ENCODE measurements at regions not wholly inside any gene's neighbourhood (a gene's known extent, or its start where the extent isn't known, plus 50 kb on each side); places are given as distances from the start of the nearest gene placed in this dataset.

DNA sequence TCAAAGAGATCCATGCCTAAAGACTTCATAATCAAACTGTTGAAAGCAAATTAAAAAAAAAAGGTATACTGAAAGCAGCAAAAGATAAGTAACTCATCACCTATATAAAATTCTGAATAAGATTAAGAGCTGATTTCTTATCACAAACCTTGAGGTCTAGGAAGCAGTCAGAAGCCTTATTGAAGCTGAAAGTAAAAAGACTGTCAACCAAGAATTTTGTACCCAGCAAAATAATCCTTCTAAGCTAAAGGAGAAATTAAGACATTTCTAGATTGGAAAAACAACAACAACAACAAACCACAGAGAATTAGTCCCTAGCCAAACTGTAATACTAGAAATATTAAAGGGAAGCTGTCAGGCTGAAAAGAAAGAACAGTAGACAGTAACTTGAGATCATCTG, 622.9 kb downstream of the PCDH7 start:
- DNase-seq (ENCODE audit: low read depth in 2 of 2), result peak in 1 of 2 donors; percentile 26
- H2AFZ ChIP-seq (ENCODE audit: low read length), result no peak overlapping the region
- H3K27ac ChIP-seq (ENCODE audit: insufficient read depth, low read length), result no peak overlapping the region

DNA sequence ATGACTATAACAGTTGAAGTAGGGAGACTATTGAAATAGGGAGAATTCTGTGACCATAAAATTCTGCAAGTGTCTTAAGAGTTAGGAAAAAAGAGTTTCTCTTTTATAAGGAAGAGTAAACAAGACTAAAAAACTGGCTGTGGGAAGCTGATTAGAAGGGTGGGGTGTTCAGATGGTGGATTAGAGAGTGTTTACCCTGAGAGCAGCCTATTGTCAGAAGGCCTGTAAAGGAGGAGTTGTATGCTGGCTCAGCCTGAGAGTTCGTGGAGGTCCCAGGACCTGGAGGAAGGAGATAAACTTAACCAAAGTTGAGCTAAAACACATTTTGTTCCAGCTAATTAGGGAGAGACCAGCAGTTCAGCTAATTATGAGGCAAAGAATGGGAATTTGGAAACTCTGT, 629.7 kb downstream of the PCDH7 start:
- Histone ChIP-seq H3K27ac (ENCODE audit: insufficient read depth, low read length) (no peak overlapping the region), H3K27me3 (ENCODE audit: control insufficient read depth, insufficient read depth, low read length) (no peaks in the 10 kb centered on the region), H4K20me1 (ENCODE audit: control insufficient read depth, extremely low read depth, insufficient read depth, low read length) (no peaks in the 10 kb centered on the region), H3K4me2 (ENCODE audit: extremely low read depth, insufficient read depth, low read length) (no peak overlapping the region), H3K9me3 (ENCODE audit: control insufficient read depth, insufficient read depth, low read depth, low read length) (no peaks in the 10 kb centered on the region), H2AFZ (ENCODE audit: low read length) (no peak overlapping the region), H3K36me3 (ENCODE audit: control insufficient read depth, insufficient read depth, low read length) (no peaks in the 10 kb centered on the region), H3K4me1 (ENCODE audit: control insufficient read depth, extremely low read depth, insufficient read depth, low read length) (no peaks in the 10 kb centered on the region), H3K79me2 (ENCODE audit: control insufficient read depth, insufficient read depth, low read length) (no peaks in the 10 kb centered on the region), H3K4me3 (replicated peaks in 1 of 4; ENCODE audit: control extremely low read depth in 1 of 4, insufficient read depth in 1 of 4, low read depth in 3 of 4, low read length in 4 of 4) (no peak overlapping the region), H3K9ac (ENCODE audit: insufficient read depth, low read length) (no peak overlapping the region)
- no peak for TF ChIP-seq EZH2 (IDR thresholded peaks at IDR 0.05; ENCODE audit: low read length, missing control alignments)
- TF ChIP-seq, protein P1, sequence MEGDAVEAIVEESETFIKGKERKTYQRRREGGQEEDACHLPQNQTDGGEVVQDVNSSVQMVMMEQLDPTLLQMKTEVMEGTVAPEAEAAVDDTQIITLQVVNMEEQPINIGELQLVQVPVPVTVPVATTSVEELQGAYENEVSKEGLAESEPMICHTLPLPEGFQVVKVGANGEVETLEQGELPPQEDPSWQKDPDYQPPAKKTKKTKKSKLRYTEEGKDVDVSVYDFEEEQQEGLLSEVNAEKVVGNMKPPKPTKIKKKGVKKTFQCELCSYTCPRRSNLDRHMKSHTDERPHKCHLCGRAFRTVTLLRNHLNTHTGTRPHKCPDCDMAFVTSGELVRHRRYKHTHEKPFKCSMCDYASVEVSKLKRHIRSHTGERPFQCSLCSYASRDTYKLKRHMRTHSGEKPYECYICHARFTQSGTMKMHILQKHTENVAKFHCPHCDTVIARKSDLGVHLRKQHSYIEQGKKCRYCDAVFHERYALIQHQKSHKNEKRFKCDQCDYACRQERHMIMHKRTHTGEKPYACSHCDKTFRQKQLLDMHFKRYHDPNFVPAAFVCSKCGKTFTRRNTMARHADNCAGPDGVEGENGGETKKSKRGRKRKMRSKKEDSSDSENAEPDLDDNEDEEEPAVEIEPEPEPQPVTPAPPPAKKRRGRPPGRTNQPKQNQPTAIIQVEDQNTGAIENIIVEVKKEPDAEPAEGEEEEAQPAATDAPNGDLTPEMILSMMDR (conservative IDR thresholded peaks at IDR 0.05 in 1 of 2, IDR thresholded peaks at IDR 0.05 in 1 of 2; ENCODE audit: low read depth in 1 of 2, low read length in 2 of 2), result no peak
- no peak for DNase-seq (ENCODE audit: low read depth in 2 of 2)

More for the DNA sequence above, 622.9 kb downstream of the PCDH7 start:
- Histone ChIP-seq H3K9ac (ENCODE audit: insufficient read depth, low read length) (no peak overlapping the region), H3K4me1 (ENCODE audit: control insufficient read depth, extremely low read depth, insufficient read depth, low read length) (no peaks in the 10 kb centered on the region), H3K4me2 (ENCODE audit: extremely low read depth, insufficient read depth, low read length) (no peak overlapping the region), H3K9me3 (ENCODE audit: control insufficient read depth, insufficient read depth, low read depth, low read length) (no peaks in the 10 kb centered on the region), H3K36me3 (ENCODE audit: control insufficient read depth, insufficient read depth, low read length) (no peaks in the 10 kb centered on the region), H4K20me1 (ENCODE audit: control insufficient read depth, extremely low read depth, insufficient read depth, low read length) (no peaks in the 10 kb centered on the region), H3K27me3 (ENCODE audit: control insufficient read depth, insufficient read depth, low read length) (no peaks in the 10 kb centered on the region), H3K79me2 (ENCODE audit: control insufficient read depth, insufficient read depth, low read length) (no peaks in the 10 kb centered on the region), H3K4me3 (replicated peaks in 1 of 4; ENCODE audit: control extremely low read depth in 1 of 4, insufficient read depth in 1 of 4, low read depth in 3 of 4, low read length in 4 of 4) (no peak overlapping the region)
- TF ChIP-seq EZH2 (IDR thresholded peaks at IDR 0.05; ENCODE audit: low read length, missing control alignments), result no peak
- TF ChIP-seq, protein P1 (conservative IDR thresholded peaks at IDR 0.05 in 1 of 2, IDR thresholded peaks at IDR 0.05 in 1 of 2; ENCODE audit: low read depth in 1 of 2, low read length in 2 of 2), result no peak

DNA sequence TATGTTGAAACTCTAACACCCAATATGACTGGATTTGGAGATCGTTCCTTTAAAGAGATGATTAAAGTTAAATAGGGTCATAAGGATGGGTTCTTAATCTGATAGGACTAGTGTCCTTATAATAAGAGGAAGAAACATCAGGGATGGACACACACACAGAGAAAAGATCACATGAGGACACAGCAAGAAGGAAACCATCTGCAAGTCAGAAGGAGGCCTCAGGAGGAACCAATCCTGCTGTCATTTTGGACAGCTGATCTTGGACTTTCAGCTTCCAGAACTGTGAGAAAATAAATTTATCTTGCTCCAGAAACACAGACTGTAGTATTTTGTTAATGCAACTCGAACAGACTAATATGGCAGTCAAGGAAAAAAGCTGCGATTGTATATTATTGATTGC, 631.5 kb downstream of the PCDH7 start:
- no peaks in the 10 kb centered on the region for H3K9me3 ChIP-seq (ENCODE audit: control insufficient read depth, insufficient read depth, low read depth, low read length)
- DNase-seq (ENCODE audit: low read depth in 2 of 2), result no peak
- H4K20me1 ChIP-seq (ENCODE audit: control insufficient read depth, extremely low read depth, insufficient read depth, low read length), result no peaks in the 10 kb centered on the region
- H3K27ac ChIP-seq (ENCODE audit: insufficient read depth, low read length), result no peak overlapping the region
- no peak overlapping the region for H3K9ac ChIP-seq (ENCODE audit: insufficient read depth, low read length)
- no peak overlapping the region for H3K4me2 ChIP-seq (ENCODE audit: extremely low read depth, insufficient read depth, low read length)
- H3K4me1 ChIP-seq (ENCODE audit: control insufficient read depth, extremely low read depth, insufficient read depth, low read length), result no peaks in the 10 kb centered on the region
- H3K4me3 ChIP-seq (replicated peaks in 1 of 4; ENCODE audit: control extremely low read depth in 1 of 4, insufficient read depth in 1 of 4, low read depth in 3 of 4, low read length in 4 of 4), result no peak overlapping the region
- H3K36me3 ChIP-seq (ENCODE audit: control insufficient read depth, insufficient read depth, low read length), result no peaks in the 10 kb centered on the region
- TF ChIP-seq EZH2 (IDR thresholded peaks at IDR 0.05; ENCODE audit: low read length, missing control alignments), result no peak
- TF ChIP-seq, protein P1 (conservative IDR thresholded peaks at IDR 0.05 in 1 of 2, IDR thresholded peaks at IDR 0.05 in 1 of 2; ENCODE audit: low read depth in 1 of 2, low read length in 2 of 2), result no peak
- no peaks in the 10 kb centered on the region for H3K27me3 ChIP-seq (ENCODE audit: control insufficient read depth, insufficient read depth, low read length)
- H2AFZ ChIP-seq (ENCODE audit: low read length), result no peak overlapping the region
- no peaks in the 10 kb centered on the region for H3K79me2 ChIP-seq (ENCODE audit: control insufficient read depth, insufficient read depth, low read length)

Data from fibroblast of lung (primary cell).